ENCODE measurements at regions not wholly inside any gene's neighbourhood (a gene's known extent, or its start where the extent isn't known, plus 50 kb on each side); places are given as distances from the start of the nearest gene placed in this dataset.

DNA sequence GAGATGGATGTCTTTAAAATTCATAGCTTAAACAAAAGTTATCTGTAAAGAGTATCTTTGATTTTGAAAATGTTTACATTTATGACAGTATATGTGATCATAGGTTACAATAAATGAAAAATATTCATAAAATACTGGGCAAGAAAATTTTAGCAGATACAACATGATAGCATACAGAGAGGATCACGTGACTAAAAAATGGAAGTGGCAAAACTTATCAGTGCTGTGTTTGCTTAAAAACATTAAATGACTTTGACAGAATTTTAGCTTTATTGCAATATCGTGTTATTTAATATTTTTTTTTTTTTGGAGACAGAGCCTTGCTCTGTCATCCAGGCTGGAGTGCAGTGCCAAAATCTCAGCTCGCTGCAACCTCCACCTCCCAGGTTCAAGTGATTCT is 2294.1 kb downstream of the NCAM2 start:
- no peak overlapping the region for H4K5ac ChIP-seq (ENCODE audit: insufficient read length, low read depth, low read length)
- H3K23ac ChIP-seq (ENCODE audit: insufficient read length): no peak overlapping the region
- H2BK120ac ChIP-seq (replicated peaks; ENCODE audit: low read depth, low read length): no peak overlapping the region
- H3K14ac ChIP-seq (ENCODE audit: insufficient read length): no peak overlapping the region
- no peak overlapping the region for H4K8ac ChIP-seq (ENCODE audit: extremely low read depth, insufficient read depth, low read length)
- no peak overlapping the region for H3K4me3 ChIP-seq (ENCODE audit: extremely low read depth in 1 of 4, insufficient read depth in 2 of 4, low read depth in 3 of 4, low read length in 4 of 4)
- ChIA-PET POLR2A (ENCODE audit: partially characterized antibody) (no interaction called here), CTCF (ENCODE audit: partially characterized antibody) (no interaction called here)
- no peaks in the 10 kb centered on the region for H3K27me3 ChIP-seq (replicated peaks in 1 of 4; ENCODE audit: control insufficient read depth in 3 of 4, extremely low read depth in 1 of 4, insufficient read depth in 3 of 4, low read length in 3 of 4)
- no peaks in the 10 kb centered on the region for H3K79me2 ChIP-seq (ENCODE audit: control insufficient read depth in 1 of 2, insufficient read depth in 2 of 2, low read length in 2 of 2)
- H3K4me1 ChIP-seq (replicated peaks in 1 of 4; ENCODE audit: control insufficient read depth in 3 of 4, insufficient read depth in 4 of 4, low read length in 3 of 4): no peaks in the 10 kb centered on the region; a peak in 1 of 7 replicates
- no peaks in the 10 kb centered on the region for H3K79me1 ChIP-seq (ENCODE audit: low read depth, low read length)
- H2BK20ac ChIP-seq (ENCODE audit: low read length): no peak overlapping the region
- H3K27ac ChIP-seq (ENCODE audit: low read depth, low read length): no peak overlapping the region
- H2BK15ac ChIP-seq (ENCODE audit: low read length): no peak overlapping the region
- no peak overlapping the region for H2AFZ ChIP-seq (ENCODE audit: low read length)
- H2AK5ac ChIP-seq (ENCODE audit: low read depth, low read length): no peak overlapping the region
- no peak overlapping the region for H3K4ac ChIP-seq (replicated peaks; ENCODE audit: insufficient read length, low read depth, low read length)
- no peak overlapping the region for H3K4me2 ChIP-seq (ENCODE audit: insufficient read depth in 1 of 2, low read depth in 2 of 2, low read length in 2 of 2)
- H3K18ac ChIP-seq (ENCODE audit: extremely low read depth, low read length): no peak overlapping the region
- H3K56ac ChIP-seq (replicated peaks; ENCODE audit: insufficient read length, low read depth, low read length): no peak overlapping the region
- WGBS, 2 experiments (ENCODE audit: extremely low coverage in 1 of 2, insufficient coverage in 1 of 2, insufficient read length in 1 of 2, insufficient replicate concordance in 2 of 2, low coverage in 1 of 2, low lambda C conversion rate in 2 of 2, missing lambda C conversion rate in 1 of 2): 86% methylated on average over 3 of the region's 3 CpGs; no CpG with 5 or more reads in 1 of the 2 experiments
- H3K9ac ChIP-seq (replicated peaks in 1 of 4; ENCODE audit: extremely low read depth in 1 of 4, low read depth in 3 of 4, low read length in 3 of 4): no peak overlapping the region
- H4K91ac ChIP-seq (replicated peaks; ENCODE audit: insufficient read length, low read length): no peak overlapping the region
- H3K23me2 ChIP-seq (ENCODE audit: low read depth, low read length): no peaks in the 10 kb centered on the region
- no peaks in the 10 kb centered on the region for H4K20me1 ChIP-seq (replicated peaks in 1 of 2; ENCODE audit: control insufficient read depth in 1 of 2, insufficient read depth in 2 of 2, low read length in 2 of 2)
- FAIRE-seq (no peak), DNase-seq (ENCODE audit: low read depth in 1 of 2, low spot score in 2 of 2) (no peak)
- H2BK12ac ChIP-seq (ENCODE audit: low read depth, low read length): no peak overlapping the region
- H3K9me3 ChIP-seq (ENCODE audit: insufficient read depth in 2 of 2, low read depth in 1 of 2, low read length in 1 of 2): peaks cover 5 to 6% of the 10 kb centered on the region in 2 experiments; a peak in 2 of 4 replicates
- TF ChIP-seq MAFK (IDR thresholded peaks at IDR 0.05; ENCODE audit: low read depth, low read length) (no peak), TAF7 (optimal IDR thresholded peaks at IDR 0.05; ENCODE audit: borderline replicate concordance, low read depth, low read length) (no peak), SRF (IDR thresholded peaks at IDR 0.05; ENCODE audit: low read depth, low read length) (no peak), TCF12 (IDR thresholded peaks at IDR 0.05; ENCODE audit: low read depth, low read length) (no peak), NANOG (IDR thresholded peaks at IDR 0.05; ENCODE audit: insufficient read depth, low read depth, low read length, poor library complexity, severe bottlenecking) (no peak), EZH2 (IDR thresholded peaks at IDR 0.05; ENCODE audit: low read depth, low read length, severe bottlenecking) (no peak), RXRA (IDR thresholded peaks at IDR 0.05; ENCODE audit: insufficient read depth, low read depth, low read length) (no peak), POU5F1 (IDR thresholded peaks at IDR 0.05; ENCODE audit: low read depth, low read length) (no peak), RFX5 (IDR thresholded peaks at IDR 0.05; ENCODE audit: borderline replicate concordance, low read depth, low read length) (no peak), SIN3A (conservative IDR thresholded peaks at IDR 0.05 in 1 of 2, IDR thresholded peaks at IDR 0.05 in 1 of 2; ENCODE audit: low read depth in 1 of 2, low read length in 2 of 2) (no peak), BACH1 (IDR thresholded peaks at IDR 0.05; ENCODE audit: low read length) (no peak), BCL11A (IDR thresholded peaks at IDR 0.05; ENCODE audit: low read depth in 2 of 2, low read length in 2 of 2) (no peak), ASH2L (IDR thresholded peaks at IDR 0.05; ENCODE audit: low read length) (no peak)
- TF ChIP-seq, protein P1, sequence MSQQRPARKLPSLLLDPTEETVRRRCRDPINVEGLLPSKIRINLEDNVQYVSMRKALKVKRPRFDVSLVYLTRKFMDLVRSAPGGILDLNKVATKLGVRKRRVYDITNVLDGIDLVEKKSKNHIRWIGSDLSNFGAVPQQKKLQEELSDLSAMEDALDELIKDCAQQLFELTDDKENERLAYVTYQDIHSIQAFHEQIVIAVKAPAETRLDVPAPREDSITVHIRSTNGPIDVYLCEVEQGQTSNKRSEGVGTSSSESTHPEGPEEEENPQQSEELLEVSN (IDR thresholded peaks at IDR 0.05): no peak
- TF ChIP-seq, protein P2, sequence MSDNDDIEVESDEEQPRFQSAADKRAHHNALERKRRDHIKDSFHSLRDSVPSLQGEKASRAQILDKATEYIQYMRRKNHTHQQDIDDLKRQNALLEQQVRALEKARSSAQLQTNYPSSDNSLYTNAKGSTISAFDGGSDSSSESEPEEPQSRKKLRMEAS (IDR thresholded peaks at IDR 0.05): no peak
- H3K36me3 ChIP-seq (ENCODE audit: control insufficient read depth in 2 of 4, insufficient read depth in 4 of 4, low read length in 3 of 4): no peaks in the 10 kb centered on the region
- H2BK5ac ChIP-seq (ENCODE audit: low read depth, low read length): no peak overlapping the region
